CD4-positive, alpha-beta T cell treated with Interleukin-1 beta for 1 hour (primary cell): ENCODE measurements at regions not wholly inside any gene's neighbourhood (a gene's known extent, or its start where the extent isn't known, plus 50 kb on each side); places are given as distances from the start of the nearest gene placed in this dataset.

ENCODE experiments used
- DNase-seq, 2 donors: peaks; one replicate each; pipeline ENCODE4 v3.0.0-alpha.2; 2020 to 2022

DNA sequence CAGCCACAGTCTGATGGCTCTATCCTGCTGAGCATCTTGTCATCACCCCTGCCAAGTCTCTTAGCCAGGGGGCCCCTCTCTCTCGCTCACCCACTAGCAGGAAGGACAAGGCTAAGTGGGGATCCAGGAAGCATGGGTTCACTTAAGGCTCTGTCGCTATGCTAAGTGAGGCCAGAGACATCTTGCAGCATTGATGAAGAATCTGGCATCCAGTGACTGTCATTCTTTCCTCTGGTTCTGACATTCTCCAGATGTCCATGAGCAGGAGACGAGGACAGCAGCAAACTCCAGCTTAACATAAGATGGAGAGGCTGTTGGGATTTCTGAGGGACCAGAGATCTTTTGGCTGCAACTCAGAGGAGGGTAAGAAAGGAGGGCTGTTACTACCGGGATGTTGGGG lies 230.2 kb downstream of the TSHZ3 start:
- DNase-seq = no peak

DNA sequence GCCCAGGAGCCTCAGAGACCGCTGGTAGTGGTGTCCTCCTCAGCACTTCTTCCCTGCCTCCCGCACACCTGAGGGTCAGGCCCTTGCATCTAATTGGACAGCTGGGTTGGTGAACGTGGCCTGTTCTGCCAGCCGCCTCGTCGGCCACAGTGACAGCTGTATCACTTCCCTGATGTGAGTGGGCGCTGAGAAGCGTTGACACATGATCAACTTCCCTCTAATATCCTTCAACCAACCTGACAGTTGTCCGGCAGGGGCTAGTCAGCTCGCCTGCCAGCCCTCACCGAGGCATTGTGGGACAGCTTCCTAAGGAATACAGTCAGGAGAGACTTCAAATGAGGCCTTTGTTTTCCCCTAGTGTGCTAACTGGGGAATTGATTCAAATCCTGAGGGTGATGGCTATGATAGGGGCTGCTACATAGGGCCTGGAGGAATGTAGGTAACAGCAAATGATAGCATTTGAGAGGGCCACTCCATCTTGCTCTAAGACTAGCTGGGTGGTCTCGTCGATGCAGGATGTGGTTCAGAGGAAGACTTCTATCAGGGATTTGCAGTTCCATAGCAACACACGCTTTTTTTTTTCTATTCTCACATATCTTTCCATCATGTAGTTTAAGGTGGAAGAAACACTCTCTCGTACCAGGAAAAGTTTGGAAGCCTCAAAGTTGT lies 230.8 kb downstream of the TSHZ3 start:
- DNase-seq = no peak

GRCh38 chr19:31114585-31114984 lies 234.7 kb downstream of the TSHZ3 start:
- DNase-seq = no peak

DNA sequence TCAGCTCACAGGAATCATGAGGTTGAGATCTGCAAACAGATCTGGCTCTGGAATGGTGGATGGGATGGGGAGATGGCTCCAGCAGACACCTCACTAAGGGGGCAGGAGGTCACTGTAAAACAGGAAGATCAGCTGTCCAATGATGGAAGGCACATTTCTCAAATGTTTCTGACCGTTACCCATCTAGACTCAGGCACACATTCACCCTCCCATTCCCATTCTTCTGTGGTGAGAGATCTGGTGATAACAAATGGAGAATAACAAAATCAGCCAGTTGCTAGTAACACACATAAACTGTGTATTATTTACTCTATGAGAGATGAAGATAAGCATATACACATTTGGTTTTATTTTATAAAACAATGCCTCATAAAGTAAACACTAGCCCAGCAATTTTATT lies 235.9 kb downstream of the TSHZ3 start:
- no peak for DNase-seq

- DNase-seq = no peak
Measured at GRCh38 chr19:31112158-31112557, 237.1 kb downstream of the TSHZ3 start.

- DNase-seq = no peak
Measured at GRCh38 chr19:31111741-31112140, 237.5 kb downstream of the TSHZ3 start.

DNA sequence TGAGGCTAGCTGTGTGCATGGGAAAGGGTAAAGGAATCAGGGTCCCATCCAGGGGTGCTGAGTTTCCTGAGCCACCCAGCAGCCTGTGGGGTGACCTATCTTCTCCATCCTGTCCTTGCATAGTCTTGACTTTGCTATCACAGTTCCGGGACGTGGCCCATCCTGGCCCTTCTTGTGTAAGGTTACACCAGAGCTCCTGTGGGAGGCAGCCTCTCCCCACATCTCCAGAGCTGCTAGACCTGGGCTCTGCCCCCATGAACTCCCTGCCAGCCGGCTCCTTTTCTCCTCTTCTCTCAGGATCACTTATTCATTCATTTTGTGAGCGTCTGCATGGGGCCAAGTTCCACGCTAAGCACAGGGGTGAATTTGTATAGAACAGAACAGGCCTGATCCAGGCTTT lies 238.9 kb downstream of the TSHZ3 start:
- DNase-seq = no peak

DNA sequence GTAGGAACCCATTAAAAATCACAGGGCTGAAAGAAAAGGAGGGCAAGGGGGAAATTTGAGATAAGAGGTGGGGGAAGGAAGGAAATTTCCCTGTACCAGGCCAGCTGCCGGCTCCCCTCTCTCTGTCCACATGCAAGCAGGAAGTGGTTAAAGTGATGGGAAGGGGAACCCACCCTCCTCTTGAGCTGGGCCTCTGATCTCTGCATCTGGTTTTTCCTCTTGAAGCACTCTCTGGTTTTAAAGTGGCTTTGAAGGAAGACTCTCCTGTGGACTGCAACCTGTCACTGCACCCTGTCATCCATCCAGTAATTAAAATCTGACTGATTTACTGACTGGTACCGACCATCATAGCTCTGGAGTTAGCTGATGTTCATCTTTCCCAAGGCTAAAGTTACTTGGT lies 239.6 kb downstream of the TSHZ3 start:
- DNase-seq = no peak

GRCh38 chr19:31107096-31107495 lies 242.1 kb downstream of the TSHZ3 start:
- no peak for DNase-seq

DNA sequence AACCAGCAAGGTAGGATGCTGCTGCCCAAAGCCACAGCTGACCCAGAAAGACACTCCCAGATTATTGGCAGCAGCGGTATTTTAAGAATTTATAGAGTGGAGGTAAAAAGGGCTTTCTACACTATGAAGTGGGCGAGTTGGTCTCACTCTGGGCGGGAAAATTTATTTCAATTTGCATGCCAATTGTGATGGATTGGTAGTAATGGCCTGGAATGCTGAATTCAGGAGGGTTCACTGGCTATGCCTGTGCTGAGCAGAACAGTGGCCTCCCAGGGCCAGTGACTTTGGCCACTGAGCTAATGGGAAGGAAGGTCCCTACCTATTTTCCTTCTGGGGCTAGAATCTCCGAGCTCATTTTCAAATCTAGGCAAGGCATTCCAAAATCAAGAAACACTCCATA lies 243.5 kb downstream of the TSHZ3 start:
- no peak for DNase-seq

GRCh38 chr19:31104451-31104850 lies 244.8 kb downstream of the TSHZ3 start:
- DNase-seq = no peak

GRCh38 chr19:31103228-31103627 lies 246.0 kb downstream of the TSHZ3 start:
- no peak for DNase-seq

GRCh38 chr19:31102674-31103073 lies 246.6 kb downstream of the TSHZ3 start:
- DNase-seq = no peak

GRCh38 chr19:31100981-31101380 lies 248.3 kb downstream of the TSHZ3 start:
- DNase-seq = no peak

DNA sequence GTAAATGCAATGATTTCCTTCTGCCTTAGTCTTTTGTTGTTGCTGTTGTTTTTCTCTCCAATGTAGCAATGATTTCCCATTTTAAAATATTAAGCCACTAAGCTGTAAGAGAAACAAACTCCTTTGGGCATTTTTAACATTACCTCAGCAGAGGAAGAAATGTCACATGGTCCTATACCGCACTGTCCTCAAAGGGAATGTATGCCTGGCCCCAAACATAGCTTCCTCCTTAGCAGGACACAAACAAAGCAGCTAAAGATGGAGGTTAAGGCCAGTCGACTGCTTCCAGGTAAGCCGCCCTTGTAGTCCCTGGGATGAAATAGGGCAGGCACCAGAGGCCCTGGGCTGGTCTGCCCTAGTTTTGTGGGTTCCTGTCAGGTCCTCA lies 249.0 kb downstream of the TSHZ3 start:
- no peak for DNase-seq

DNA sequence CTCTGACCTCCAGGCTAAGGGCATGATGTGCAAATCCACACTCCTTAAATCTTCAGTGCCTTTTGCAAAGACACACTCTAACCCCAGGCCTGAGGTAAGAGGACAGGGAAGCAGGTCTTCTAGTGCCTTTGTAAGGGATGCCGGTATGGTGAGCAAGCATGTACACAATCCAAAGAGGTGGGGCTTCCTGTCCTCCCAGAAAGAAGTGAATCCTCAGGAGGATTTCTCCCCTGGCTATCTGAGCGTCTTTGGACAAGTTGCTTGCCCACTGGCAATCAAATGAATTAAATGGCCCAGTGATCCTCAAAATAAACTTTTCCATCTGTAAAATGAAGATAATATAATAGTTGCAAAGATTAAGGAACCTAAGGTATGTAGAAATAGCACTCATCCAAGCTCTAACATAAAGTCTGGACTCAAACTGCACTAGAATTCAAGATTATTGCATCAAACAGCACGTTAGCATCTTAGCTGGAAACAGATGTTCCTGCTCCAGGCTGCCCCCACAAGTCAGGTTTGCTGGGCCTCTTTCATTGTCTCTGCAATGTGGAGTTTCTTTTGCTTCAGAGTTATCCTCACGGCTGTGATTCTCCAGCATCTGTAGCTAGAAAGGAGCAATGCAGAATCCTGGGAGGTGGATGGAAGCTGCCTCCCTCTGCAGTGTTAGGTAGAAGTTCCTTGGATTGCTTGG lies 249.6 kb downstream of the TSHZ3 start:
- DNase-seq = no peak

DNA sequence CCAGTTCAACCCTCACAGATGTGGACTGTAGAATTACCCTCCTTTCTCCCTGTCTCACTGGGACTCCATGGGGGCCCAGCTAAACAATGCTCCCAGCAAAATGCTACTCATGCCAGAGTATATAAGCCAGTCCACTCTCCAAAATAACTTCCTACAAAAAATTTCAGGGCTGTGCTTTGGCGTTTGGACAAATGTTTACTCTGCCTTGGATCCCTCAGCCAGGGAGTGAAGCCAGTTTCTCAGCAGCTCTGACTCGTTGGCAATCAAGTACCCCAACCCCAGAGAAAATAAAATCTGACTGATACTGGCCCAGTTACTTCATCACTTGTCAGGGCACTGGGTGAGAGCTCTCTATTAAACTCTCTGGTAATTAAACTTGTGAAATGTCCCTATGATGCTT lies 250.4 kb downstream of the TSHZ3 start:
- no peak for DNase-seq

DNA sequence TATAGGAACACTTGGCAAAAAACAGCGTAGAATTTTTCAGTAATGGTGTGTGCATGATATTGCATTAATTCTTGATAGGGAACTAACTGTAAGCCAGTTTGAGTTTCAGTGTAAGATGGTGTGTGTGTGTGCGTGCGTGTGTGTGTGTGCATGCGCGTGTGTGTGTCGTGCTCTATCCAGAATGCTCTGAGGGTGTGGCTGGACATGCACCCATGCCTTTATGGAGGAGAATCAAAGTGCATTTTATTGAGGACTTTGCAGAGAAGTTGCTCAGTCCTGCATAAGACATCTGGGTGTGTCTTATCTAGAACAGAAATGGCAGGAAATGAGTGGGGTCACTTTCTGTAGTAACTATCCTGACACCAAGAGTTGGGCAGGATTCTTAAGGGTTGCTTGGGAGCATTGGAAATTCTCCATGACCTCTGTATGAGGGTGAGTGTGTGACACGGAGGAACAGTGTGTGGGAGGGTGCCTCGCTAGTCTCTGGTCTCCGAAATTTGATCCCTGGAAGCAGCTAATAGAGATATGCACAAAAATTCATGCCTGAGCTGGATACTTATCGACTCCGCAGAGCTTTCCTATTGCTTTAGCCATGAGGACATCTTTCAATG lies 252.2 kb downstream of the TSHZ3 start:
- no peak for DNase-seq

- no peak for DNase-seq
Measured at GRCh38 chr19:31096062-31096830, 253.0 kb downstream of the TSHZ3 start.

GRCh38 chr19:31095100-31095804 lies 254.0 kb downstream of the TSHZ3 start:
- DNase-seq = no peak

GRCh38 chr19:31092274-31092673 lies 257.0 kb downstream of the TSHZ3 start:
- no peak for DNase-seq

GRCh38 chr19:31089681-31090080 lies 259.6 kb downstream of the TSHZ3 start:
- no peak for DNase-seq

DNA sequence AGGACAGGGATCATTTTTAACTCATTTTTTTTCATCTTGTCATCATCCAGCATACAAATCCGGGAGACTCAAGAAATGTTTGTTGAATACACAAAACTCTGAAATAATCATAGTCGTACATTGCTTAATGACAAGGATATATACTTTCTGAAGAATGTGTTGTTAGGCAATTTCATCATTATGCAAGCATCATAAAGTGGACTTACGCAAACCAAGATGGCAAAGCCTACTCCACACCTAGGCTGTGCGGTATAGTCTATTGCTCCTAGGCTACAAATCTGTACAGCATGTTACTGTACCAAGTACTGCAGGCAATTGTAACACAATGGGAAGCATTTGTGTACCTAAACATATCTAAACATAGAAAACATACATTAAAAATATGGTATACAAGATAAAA lies 264.1 kb downstream of the TSHZ3 start:
- no peak for DNase-seq
